ENCODE measurements at regions not wholly inside any gene's neighbourhood (a gene's known extent, or its start where the extent isn't known, plus 50 kb on each side); places are given as distances from the start of the nearest gene placed in this dataset.

DNA sequence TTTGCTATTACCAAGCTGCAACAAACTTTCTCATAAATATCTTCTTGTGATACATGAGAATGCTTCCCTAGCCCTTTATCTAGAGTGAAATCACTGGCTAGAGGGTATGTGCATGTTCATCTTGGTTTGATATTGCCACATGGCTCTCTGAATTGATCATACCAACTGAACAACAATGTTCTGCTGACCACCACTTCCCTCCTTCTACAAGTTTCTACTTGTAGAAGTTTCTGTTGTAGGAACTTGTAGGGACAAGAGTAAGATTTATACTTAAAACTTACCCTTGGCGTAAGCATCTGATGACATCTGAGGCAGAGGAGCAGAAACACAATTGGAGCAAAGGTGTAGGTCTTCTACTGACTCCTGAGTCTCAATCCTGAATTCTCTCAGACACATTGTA is 86.3 kb upstream of the FAM13C start:
- no peak overlapping the region for H3K4me3 ChIP-seq
- H3K27ac ChIP-seq: no peak overlapping the region
- 88 to 97% methylated on average over 1 of the region's 1 CpG for WGBS, 2 donors
- TF ChIP-seq POLR2A (IDR thresholded peaks at IDR 0.05): no peak
- TF ChIP-seq, protein P1, sequence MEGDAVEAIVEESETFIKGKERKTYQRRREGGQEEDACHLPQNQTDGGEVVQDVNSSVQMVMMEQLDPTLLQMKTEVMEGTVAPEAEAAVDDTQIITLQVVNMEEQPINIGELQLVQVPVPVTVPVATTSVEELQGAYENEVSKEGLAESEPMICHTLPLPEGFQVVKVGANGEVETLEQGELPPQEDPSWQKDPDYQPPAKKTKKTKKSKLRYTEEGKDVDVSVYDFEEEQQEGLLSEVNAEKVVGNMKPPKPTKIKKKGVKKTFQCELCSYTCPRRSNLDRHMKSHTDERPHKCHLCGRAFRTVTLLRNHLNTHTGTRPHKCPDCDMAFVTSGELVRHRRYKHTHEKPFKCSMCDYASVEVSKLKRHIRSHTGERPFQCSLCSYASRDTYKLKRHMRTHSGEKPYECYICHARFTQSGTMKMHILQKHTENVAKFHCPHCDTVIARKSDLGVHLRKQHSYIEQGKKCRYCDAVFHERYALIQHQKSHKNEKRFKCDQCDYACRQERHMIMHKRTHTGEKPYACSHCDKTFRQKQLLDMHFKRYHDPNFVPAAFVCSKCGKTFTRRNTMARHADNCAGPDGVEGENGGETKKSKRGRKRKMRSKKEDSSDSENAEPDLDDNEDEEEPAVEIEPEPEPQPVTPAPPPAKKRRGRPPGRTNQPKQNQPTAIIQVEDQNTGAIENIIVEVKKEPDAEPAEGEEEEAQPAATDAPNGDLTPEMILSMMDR (IDR thresholded peaks at IDR 0.05): no peak
- TF ChIP-seq EP300 (IDR thresholded peaks at IDR 0.05): no peak
- no peaks in the 10 kb centered on the region for H3K36me3 ChIP-seq
- H3K4me1 ChIP-seq: no peaks in the 10 kb centered on the region
- H3K9me3 ChIP-seq: no peaks in the 10 kb centered on the region
- no peaks in the 10 kb centered on the region for H3K27me3 ChIP-seq
- DNase-seq (ENCODE audit: low spot score in 2 of 2): no peak

DNA sequence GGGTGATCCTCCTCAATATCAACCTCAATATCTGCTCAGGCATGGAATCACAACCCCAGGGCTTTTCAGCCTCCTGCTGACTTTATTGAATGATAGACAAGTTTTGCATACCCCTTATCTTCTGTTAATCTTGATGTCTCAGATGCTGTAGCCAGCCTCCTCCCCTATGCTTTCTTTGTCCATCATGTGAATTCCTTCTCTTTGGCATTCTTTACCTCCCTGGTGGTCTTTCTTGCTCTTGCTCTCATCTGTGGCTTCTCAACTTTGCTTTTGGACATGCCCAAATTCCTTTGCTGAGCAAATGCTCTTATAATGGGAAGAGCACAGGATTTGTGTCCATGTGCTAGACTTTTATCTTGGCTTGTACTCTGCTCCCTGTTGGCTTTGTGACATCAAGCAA is 73.4 kb upstream of the FAM13C start:
- Histone ChIP-seq H3K4me3 (no peak overlapping the region), H3K9me3 (no peaks in the 10 kb centered on the region), H3K4me1 (peaks cover 0 to 6% (median 0%) of the 10 kb centered on the region in 4 donors), H3K27me3 (no peaks in the 10 kb centered on the region), H3K27ac (no peak overlapping the region), H3K36me3 (no peaks in the 10 kb centered on the region)
- no peak for TF ChIP-seq POLR2A (IDR thresholded peaks at IDR 0.05)
- TF ChIP-seq EP300 (IDR thresholded peaks at IDR 0.05): no peak
- TF ChIP-seq, protein P1 (IDR thresholded peaks at IDR 0.05): no peak
- no peak for DNase-seq (ENCODE audit: low spot score in 2 of 2)

DNA sequence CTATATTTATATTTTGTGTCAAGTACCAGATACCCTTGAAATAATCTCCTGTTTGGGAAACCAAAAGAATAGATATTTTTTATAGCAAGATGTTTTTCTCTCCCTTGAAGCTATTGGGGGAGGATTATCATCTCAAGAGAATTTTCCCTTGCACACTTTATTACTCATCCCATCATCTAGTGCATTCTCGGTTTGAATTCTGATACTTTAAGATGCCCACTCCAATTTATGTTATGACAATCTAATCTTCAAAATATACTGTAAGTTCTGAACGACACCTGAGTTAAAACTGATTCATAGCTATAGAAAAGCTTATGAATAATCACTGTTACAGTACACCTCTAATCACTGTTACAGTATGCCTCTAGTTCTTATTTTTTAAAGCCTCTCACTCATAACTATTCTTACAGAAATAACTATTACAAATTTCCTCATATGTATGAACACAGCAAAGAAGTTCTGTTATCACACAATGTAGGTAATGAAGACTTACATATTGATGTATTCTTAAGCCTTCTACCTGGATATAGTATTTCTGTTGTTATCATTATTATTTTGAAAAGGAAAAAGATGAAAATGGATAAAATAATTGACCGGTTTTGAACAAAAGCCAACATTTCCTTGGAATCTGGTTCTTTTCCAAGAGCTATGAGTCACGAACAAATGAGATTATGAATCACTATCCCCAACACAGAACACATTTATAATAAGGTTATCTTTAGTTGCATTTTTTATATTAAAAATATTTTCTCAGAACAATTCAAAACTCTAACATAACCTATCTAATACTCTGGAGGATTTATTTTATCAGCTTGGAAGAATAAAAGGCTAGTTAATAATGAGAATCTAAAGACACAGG is 72.3 kb upstream of the FAM13C start:
- H3K4me3 ChIP-seq: no peak overlapping the region
- H3K36me3 ChIP-seq: no peaks in the 10 kb centered on the region
- H3K27me3 ChIP-seq: no peaks in the 10 kb centered on the region
- DNase-seq (ENCODE audit: low spot score in 2 of 2): no peak
- H3K9me3 ChIP-seq: no peaks in the 10 kb centered on the region
- 35 to 36% methylated on average over 4 of the region's 4 CpGs for WGBS, 2 donors
- TF ChIP-seq, protein P1 (IDR thresholded peaks at IDR 0.05): no peak
- TF ChIP-seq POLR2A (IDR thresholded peaks at IDR 0.05) (no peak), EP300 (IDR thresholded peaks at IDR 0.05) (no peak)
- peaks cover 0 to 6% (median 0%) of the 10 kb centered on the region in 4 donors for H3K4me1 ChIP-seq
- no peak overlapping the region for H3K27ac ChIP-seq

DNA sequence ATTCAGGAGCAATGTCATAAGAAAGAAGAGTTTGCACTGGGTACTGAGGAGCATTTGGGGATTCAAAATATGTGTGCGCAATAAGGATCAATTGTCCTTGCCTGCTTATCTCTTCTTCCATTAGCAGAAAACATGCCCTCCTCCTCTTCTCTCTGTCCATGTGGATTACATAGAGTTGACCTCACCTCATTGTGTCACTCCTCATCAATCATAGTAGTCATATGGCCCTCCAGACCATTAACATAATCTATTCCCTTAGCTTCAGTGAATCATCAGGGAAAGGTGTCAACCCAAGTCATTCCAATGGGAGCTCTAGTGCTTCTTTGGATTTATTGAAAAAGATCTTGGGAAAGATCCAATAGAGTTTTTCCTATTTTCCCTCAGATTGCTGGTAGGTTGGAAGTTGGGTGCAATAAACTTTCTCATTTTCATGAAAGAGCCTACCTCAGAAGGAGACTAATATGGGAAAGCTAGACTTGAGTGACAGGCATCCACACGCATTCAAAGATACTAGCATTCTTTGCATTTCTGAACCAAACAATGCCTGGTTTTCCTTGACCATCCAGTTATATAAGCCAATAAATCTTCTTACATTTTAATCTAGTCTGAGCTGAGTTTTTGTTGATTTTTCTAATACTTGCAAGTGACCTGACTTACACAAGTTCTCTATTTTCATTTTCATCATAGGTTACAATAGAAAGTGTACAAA is 71.5 kb upstream of the FAM13C start:
- Histone ChIP-seq H3K4me3 (no peak overlapping the region), H3K27me3 (no peaks in the 10 kb centered on the region), H3K4me1 (peaks cover 0 to 6% (median 0%) of the 10 kb centered on the region in 4 donors), H3K9me3 (no peaks in the 10 kb centered on the region), H3K27ac (no peak overlapping the region), H3K36me3 (no peaks in the 10 kb centered on the region)
- TF ChIP-seq POLR2A (IDR thresholded peaks at IDR 0.05) (no peak), EP300 (IDR thresholded peaks at IDR 0.05) (no peak)
- TF ChIP-seq, protein P1 (IDR thresholded peaks at IDR 0.05): no peak
- no peak for DNase-seq (ENCODE audit: low spot score in 2 of 2)
- 69 to 85% methylated on average over 2 of the region's 2 CpGs for WGBS, 2 donors
